ENCODE measurements at regions not wholly inside any gene's neighbourhood (a gene's known extent, or its start where the extent isn't known, plus 50 kb on each side); places are given as distances from the start of the nearest gene placed in this dataset.

GRCh38 chr13:31894931-31895330 is 136.6 kb upstream of the FRY start:
- H3K9me3 ChIP-seq (ENCODE audit: control insufficient read depth, insufficient read depth, low read length) = no peaks in the 10 kb centered on the region
- no peak overlapping the region for H3K14ac ChIP-seq (replicated peaks; ENCODE audit: low read depth, low read length)
- no peak overlapping the region for H3K23ac ChIP-seq (ENCODE audit: low read depth, low read length)
- DNase-seq (no peak), ATAC-seq (ENCODE audit: low read depth) (no peak)
- ChIA-PET CTCF (interaction anchor here (0.5 kb wide), 1 partner anchor 631 kb away, joined by 5 read pairs; no protein-coding TSS in a partner anchor), POLR2A (ENCODE audit: unreplicated experiment) (no interaction called here)
- no peaks in the 10 kb centered on the region for H4K20me1 ChIP-seq (ENCODE audit: insufficient read depth, low read length)
- H2AK5ac ChIP-seq (ENCODE audit: low read depth, low read length) = no peak overlapping the region
- no peak overlapping the region for H4K5ac ChIP-seq (ENCODE audit: low read depth, low read length)
- no peak overlapping the region for H2AK9ac ChIP-seq (replicated peaks; ENCODE audit: low read depth, low read length, poor library complexity)
- H3K9ac ChIP-seq (ENCODE audit: low read depth, low read length) = no peak overlapping the region
- peaks cover 4% of the 10 kb centered on the region; the same call in 1 of the 2 replicates for H3K27me3 ChIP-seq (ENCODE audit: control insufficient read depth, insufficient read depth, low read length)
- H3K27ac ChIP-seq (ENCODE audit: insufficient read depth, low read length) = no peak overlapping the region
- no TSS peak for BruUV-seq (replicated peaks)
- H4K91ac ChIP-seq (ENCODE audit: insufficient read depth, low read depth, low read length) = no peak overlapping the region
- no peak overlapping the region for H3K4ac ChIP-seq (ENCODE audit: low read depth, low read length)
- dilution Hi-C loops (cut with HindIII; ENCODE audit: low sequenced_read_pairs, unreplicated experiment) (no loop called here), in situ Hi-C loops (cut with MboI; ENCODE audit: low sequenced_read_pairs) (no loop called here), intact Hi-C loops (cut with micrococcal nuclease) (no loop called here)
- no peak for TF ChIP-seq CHD1 (IDR thresholded peaks at IDR 0.05; ENCODE audit: low read depth, low read length)
- no peak for TF ChIP-seq MAZ (IDR thresholded peaks at IDR 0.05; ENCODE audit: borderline replicate concordance, low read depth, low read length)
- no peak for TF ChIP-seq BHLHE40 (IDR thresholded peaks at IDR 0.05; ENCODE audit: low read depth, low read length)
- TF ChIP-seq ELK1 (IDR thresholded peaks at IDR 0.05; ENCODE audit: borderline replicate concordance, low read depth, low read length) = no peak
- TF ChIP-seq MAFK (IDR thresholded peaks at IDR 0.05; ENCODE audit: low read depth, low read length) = no peak
- TF ChIP-seq MXI1 (IDR thresholded peaks at IDR 0.05; ENCODE audit: borderline replicate concordance, low read depth, low read length) = no peak
- TF ChIP-seq NFE2L2 (IDR thresholded peaks at IDR 0.05; ENCODE audit: low read depth, low read length) = no peak
- no peak for TF ChIP-seq FOS (IDR thresholded peaks at IDR 0.05; ENCODE audit: low read depth, low read length)
- TF ChIP-seq CEBPB (IDR thresholded peaks at IDR 0.05; ENCODE audit: low read depth, low read length) = no peak
- no peak for TF ChIP-seq RFX5 (IDR thresholded peaks at IDR 0.05; ENCODE audit: low read depth, low read length)
- no peak for TF ChIP-seq SMC3 (IDR thresholded peaks at IDR 0.05; ENCODE audit: low read depth, low read length)
- no peak for TF ChIP-seq USF2 (IDR thresholded peaks at IDR 0.05; ENCODE audit: low read depth, low read length)
- TF ChIP-seq RCOR1 (IDR thresholded peaks at IDR 0.05; ENCODE audit: insufficient replicate concordance, low read length) = no peak
- TF ChIP-seq CTCF (conservative IDR thresholded peaks at IDR 0.05; ENCODE audit: low read depth, low read length) = no peak
- TF ChIP-seq RAD21 (IDR thresholded peaks at IDR 0.05; ENCODE audit: low read length) = no peak
- TF ChIP-seq POLR2A (IDR thresholded peaks at IDR 0.05; ENCODE audit: low read depth, low read length) = no peak
- no peak overlapping the region for H2AFZ ChIP-seq (replicated peaks; ENCODE audit: low read length, poor library complexity)
- no peak overlapping the region for H2BK5ac ChIP-seq (ENCODE audit: low read depth, low read length, poor library complexity, severe bottlenecking)
- H4K8ac ChIP-seq (ENCODE audit: low read depth in 2 of 2, low read length in 2 of 2) = no peak overlapping the region
- H2BK15ac ChIP-seq (ENCODE audit: low read depth, low read length) = no peak overlapping the region
- H3K4me3 ChIP-seq (ENCODE audit: insufficient read depth, low read depth, low read length) = no peak overlapping the region
- H3K4me1 ChIP-seq (ENCODE audit: control insufficient read depth, insufficient read depth, low read length) = peaks cover 2% of the 10 kb centered on the region; the same call in 1 of the 2 replicates
- H2BK120ac ChIP-seq (ENCODE audit: low read depth, low read length) = no peak overlapping the region
- no peak overlapping the region for H2BK20ac ChIP-seq (ENCODE audit: low read depth, low read length)
- H3K79me1 ChIP-seq (ENCODE audit: low read depth in 1 of 2, low read length in 2 of 2) = no peaks in the 10 kb centered on the region
- no peak overlapping the region for H3K56ac ChIP-seq (ENCODE audit: extremely low read depth, insufficient read depth, low read length)
- no peaks in the 10 kb centered on the region for H3K36me3 ChIP-seq (ENCODE audit: control insufficient read depth, insufficient read depth, low read length)
- no peak overlapping the region for H3K18ac ChIP-seq (ENCODE audit: low read depth, low read length)
- no CpG with 5 or more reads among the region's 1 CpG for WGBS, 2 experiments (ENCODE audit: extremely low coverage in 2 of 2, insufficient read length in 1 of 2)
- no peak overlapping the region for H3K4me2 ChIP-seq (ENCODE audit: low read depth, low read length)
- H3K9me1 ChIP-seq (ENCODE audit: insufficient read depth, low read length) = peaks cover 3% of the 10 kb centered on the region; the same call in 1 of the 2 replicates
